Cardiac muscle cell (in vitro differentiated cells and primary cell): ENCODE measurements at regions not wholly inside any gene's neighbourhood (a gene's known extent, or its start where the extent isn't known, plus 50 kb on each side); places are given as distances from the start of the nearest gene placed in this dataset.

Source experiments
- DNase-seq, 2 donors: peaks; one replicate each; pipeline versions ENCODE4 v3.0.0 to v3.0.0-alpha.2; 2010 to 2017; ENCODE audit warnings: low read depth in 1 of 2, low spot score in 1 of 2
- H3K27ac ChIP-seq: fragments of 200-600 bp; sonication (generic); 2 replicates; pipeline ENCODE4 v1.5.1; 2016
- H3K27me3 ChIP-seq: fragments of 200-600 bp; sonication (generic); 2 replicates; pipeline ENCODE4 v1.6.0; 2016; ENCODE audit warnings: control low read depth
- H3K36me3 ChIP-seq: fragments of 200-600 bp; sonication (generic); 2 replicates; pipeline ENCODE4 v1.5.1; 2016; ENCODE audit warnings: control low read depth
- H3K4me1 ChIP-seq: fragments of 200-600 bp; sonication (generic); 2 replicates; pipeline ENCODE4 v1.8.1; 2017; ENCODE audit warnings: low read depth, mild to moderate bottlenecking, mixed run types
- H3K4me3 ChIP-seq: fragments of 200-600 bp; sonication (generic); 2 replicates; pipeline ENCODE4 v1.5.1; 2016; ENCODE audit warnings: mild to moderate bottlenecking
- H3K9me3 ChIP-seq: fragments of 200-600 bp; sonication (generic); 2 replicates; pipeline ENCODE4 v1.5.1; 2017; ENCODE audit warnings: low read depth, mild to moderate bottlenecking, control low read depth
- CTCF ChIP-seq: IDR thresholded peaks from 2 replicates; pipeline ENCODE4 v1.5.1; 2012; ENCODE audit warnings: low read depth, mild to moderate bottlenecking, low read length

GRCh38 chr4:137957806-137958205 lies 284.3 kb downstream of the SLC7A11 start:
- Histone ChIP-seq H3K27me3 (no peaks in the 10 kb centered on the region), H3K4me1 (no peaks in the 10 kb centered on the region), H3K4me3 (no peak overlapping the region), H3K9me3 (no peaks in the 10 kb centered on the region), H3K27ac (no peak overlapping the region), H3K36me3 (no peaks in the 10 kb centered on the region)
- no peak for DNase-seq
- no peak for TF ChIP-seq CTCF

GRCh38 chr4:137956256-137956655 lies 285.9 kb downstream of the SLC7A11 start:
- Histone ChIP-seq H3K27me3 (no peaks in the 10 kb centered on the region), H3K4me3 (no peak overlapping the region), H3K4me1 (no peaks in the 10 kb centered on the region), H3K36me3 (no peaks in the 10 kb centered on the region), H3K9me3 (no peaks in the 10 kb centered on the region), H3K27ac (no peak overlapping the region)
- no peak for TF ChIP-seq CTCF
- peak in 1 of 2 donors; percentile 50 for DNase-seq

- Histone ChIP-seq H3K4me3 (no peak overlapping the region), H3K27ac (no peak overlapping the region), H3K4me1 (no peaks in the 10 kb centered on the region), H3K36me3 (no peaks in the 10 kb centered on the region), H3K27me3 (no peaks in the 10 kb centered on the region), H3K9me3 (no peaks in the 10 kb centered on the region)
- no peak for DNase-seq
- no peak for TF ChIP-seq CTCF
Measured at GRCh38 chr4:137955595-137955994, 286.6 kb downstream of the SLC7A11 start.

GRCh38 chr4:137952116-137952515 lies 290.0 kb downstream of the SLC7A11 start:
- H3K36me3 ChIP-seq: no peaks in the 10 kb centered on the region
- H3K4me3 ChIP-seq: no peak overlapping the region
- peak in 1 of 2 donors; percentile 33 for DNase-seq
- no peaks in the 10 kb centered on the region for H3K27me3 ChIP-seq
- H3K27ac ChIP-seq: no peak overlapping the region
- no peak for TF ChIP-seq CTCF
- H3K9me3 ChIP-seq: no peaks in the 10 kb centered on the region
- no peaks in the 10 kb centered on the region for H3K4me1 ChIP-seq

- TF ChIP-seq CTCF: no peak
- DNase-seq: no peak
- Histone ChIP-seq H3K4me3 (no peak overlapping the region), H3K36me3 (no peaks in the 10 kb centered on the region), H3K27ac (no peak overlapping the region), H3K9me3 (no peaks in the 10 kb centered on the region), H3K27me3 (no peaks in the 10 kb centered on the region), H3K4me1 (no peaks in the 10 kb centered on the region)
Measured at GRCh38 chr4:137950286-137950685, 291.9 kb downstream of the SLC7A11 start.

GRCh38 chr4:137949746-137950145 lies 292.4 kb downstream of the SLC7A11 start:
- H3K4me3 ChIP-seq: no peak overlapping the region
- H3K9me3 ChIP-seq: no peaks in the 10 kb centered on the region
- peak in 1 of 2 donors; percentile 25 for DNase-seq
- H3K27ac ChIP-seq: no peak overlapping the region
- no peaks in the 10 kb centered on the region for H3K36me3 ChIP-seq
- TF ChIP-seq CTCF: no peak
- no peaks in the 10 kb centered on the region for H3K27me3 ChIP-seq
- no peaks in the 10 kb centered on the region for H3K4me1 ChIP-seq
